RPMI8226 (cell line): ENCODE measurements at regions not wholly inside any gene's neighbourhood (a gene's known extent, or its start where the extent isn't known, plus 50 kb on each side); places are given as distances from the start of the nearest gene placed in this dataset.

Experiments
- DNase-seq: peaks from one replicate; pipeline ENCODE4 v3.0.0-alpha.2; 2015

GRCh38 chr18:44521668-44522022 lies 159.0 kb upstream of the SETBP1 start:
- no peak for DNase-seq

- DNase-seq, result no peak
Observed at GRCh38 chr18:44526705-44527415, 153.8 kb upstream of the SETBP1 start.

- DNase-seq, result no peak
Observed at GRCh38 chr18:44533071-44533470, 147.6 kb upstream of the SETBP1 start.

GRCh38 chr18:44536046-44536445 lies 144.6 kb upstream of the SETBP1 start:
- DNase-seq, result no peak

- DNase-seq, result no peak
Observed at GRCh38 chr18:44536619-44537018, 144.1 kb upstream of the SETBP1 start.

GRCh38 chr18:44537526-44537925 lies 143.2 kb upstream of the SETBP1 start:
- DNase-seq, result no peak

- no peak for DNase-seq
Observed at GRCh38 chr18:44539926-44540325, 140.8 kb upstream of the SETBP1 start.

GRCh38 chr18:44541159-44541558 lies 139.5 kb upstream of the SETBP1 start:
- DNase-seq, result no peak

GRCh38 chr18:44541781-44542180 lies 138.9 kb upstream of the SETBP1 start:
- no peak for DNase-seq

- no peak for DNase-seq
Observed at GRCh38 chr18:44543387-44543786, 137.3 kb upstream of the SETBP1 start.

GRCh38 chr18:44545359-44545985 lies 135.2 kb upstream of the SETBP1 start:
- no peak for DNase-seq

- DNase-seq, result no peak
Observed at GRCh38 chr18:44546954-44547353, 133.7 kb upstream of the SETBP1 start.

- DNase-seq, result no peak
Observed at GRCh38 chr18:44548291-44549221, 132.1 kb upstream of the SETBP1 start.

GRCh38 chr18:44552706-44553105 lies 128.0 kb upstream of the SETBP1 start:
- DNase-seq, result no peak

- DNase-seq, result no peak
Observed at GRCh38 chr18:44556296-44556695, 124.4 kb upstream of the SETBP1 start.

- DNase-seq, result no peak
Observed at GRCh38 chr18:44557616-44558151, 123.0 kb upstream of the SETBP1 start.

GRCh38 chr18:44558767-44559166 lies 121.9 kb upstream of the SETBP1 start:
- no peak for DNase-seq

GRCh38 chr18:44562986-44563385 lies 117.7 kb upstream of the SETBP1 start:
- no peak for DNase-seq

- DNase-seq, result no peak
Observed at GRCh38 chr18:44564922-44565321, 115.8 kb upstream of the SETBP1 start.

- no peak for DNase-seq
Observed at GRCh38 chr18:44568342-44568741, 112.3 kb upstream of the SETBP1 start.

GRCh38 chr18:44568986-44569385 lies 111.7 kb upstream of the SETBP1 start:
- no peak for DNase-seq

GRCh38 chr18:44569391-44570055 lies 111.2 kb upstream of the SETBP1 start:
- no peak for DNase-seq
